GM12864 (cell line): ENCODE measurements at regions not wholly inside any gene's neighbourhood (a gene's known extent, or its start where the extent isn't known, plus 50 kb on each side); places are given as distances from the start of the nearest gene placed in this dataset.

ENCODE experiments used
- DNase-seq: peaks from one replicate; pipeline ENCODE4 v3.0.0-alpha.2; 2011; ENCODE audit warnings: low read depth
- H3K4me3 ChIP-seq: 2 replicates; pipeline ENCODE4 v1.5.1; 2011; ENCODE audit warnings: mild to moderate bottlenecking, low read depth, low read length, control low read depth
- TF ChIP-seq, protein P1 (sequence below): IDR thresholded peaks from 2 replicates; pipeline ENCODE4 v1.5.1; 2011; ENCODE audit warnings: low read depth, mild to moderate bottlenecking, moderate library complexity, low read length, control low read depth, inconsistent platforms; ENCODE audit errors: missing control alignments

DNA sequence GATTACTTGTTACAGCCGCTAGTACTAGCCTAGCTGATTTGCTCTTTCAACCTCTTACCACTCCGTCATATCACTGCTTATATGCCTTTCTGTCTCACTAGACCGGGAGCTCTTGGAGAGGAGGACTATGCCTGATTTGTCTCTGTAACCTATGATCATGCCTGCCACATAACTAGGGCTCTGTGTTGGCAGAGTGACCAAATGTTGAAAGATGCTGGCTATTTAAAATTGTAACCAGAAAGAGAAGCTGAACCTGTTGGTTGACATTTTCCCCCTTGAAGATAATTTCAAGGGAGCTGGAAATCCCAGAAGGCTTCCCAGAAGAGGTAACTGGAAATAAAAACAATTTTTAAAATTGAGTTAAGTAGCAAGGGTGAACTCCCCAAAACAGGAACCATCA, 124.1 kb upstream of the MYCN start:
- TF ChIP-seq, protein P1, sequence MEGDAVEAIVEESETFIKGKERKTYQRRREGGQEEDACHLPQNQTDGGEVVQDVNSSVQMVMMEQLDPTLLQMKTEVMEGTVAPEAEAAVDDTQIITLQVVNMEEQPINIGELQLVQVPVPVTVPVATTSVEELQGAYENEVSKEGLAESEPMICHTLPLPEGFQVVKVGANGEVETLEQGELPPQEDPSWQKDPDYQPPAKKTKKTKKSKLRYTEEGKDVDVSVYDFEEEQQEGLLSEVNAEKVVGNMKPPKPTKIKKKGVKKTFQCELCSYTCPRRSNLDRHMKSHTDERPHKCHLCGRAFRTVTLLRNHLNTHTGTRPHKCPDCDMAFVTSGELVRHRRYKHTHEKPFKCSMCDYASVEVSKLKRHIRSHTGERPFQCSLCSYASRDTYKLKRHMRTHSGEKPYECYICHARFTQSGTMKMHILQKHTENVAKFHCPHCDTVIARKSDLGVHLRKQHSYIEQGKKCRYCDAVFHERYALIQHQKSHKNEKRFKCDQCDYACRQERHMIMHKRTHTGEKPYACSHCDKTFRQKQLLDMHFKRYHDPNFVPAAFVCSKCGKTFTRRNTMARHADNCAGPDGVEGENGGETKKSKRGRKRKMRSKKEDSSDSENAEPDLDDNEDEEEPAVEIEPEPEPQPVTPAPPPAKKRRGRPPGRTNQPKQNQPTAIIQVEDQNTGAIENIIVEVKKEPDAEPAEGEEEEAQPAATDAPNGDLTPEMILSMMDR: no peak

DNA sequence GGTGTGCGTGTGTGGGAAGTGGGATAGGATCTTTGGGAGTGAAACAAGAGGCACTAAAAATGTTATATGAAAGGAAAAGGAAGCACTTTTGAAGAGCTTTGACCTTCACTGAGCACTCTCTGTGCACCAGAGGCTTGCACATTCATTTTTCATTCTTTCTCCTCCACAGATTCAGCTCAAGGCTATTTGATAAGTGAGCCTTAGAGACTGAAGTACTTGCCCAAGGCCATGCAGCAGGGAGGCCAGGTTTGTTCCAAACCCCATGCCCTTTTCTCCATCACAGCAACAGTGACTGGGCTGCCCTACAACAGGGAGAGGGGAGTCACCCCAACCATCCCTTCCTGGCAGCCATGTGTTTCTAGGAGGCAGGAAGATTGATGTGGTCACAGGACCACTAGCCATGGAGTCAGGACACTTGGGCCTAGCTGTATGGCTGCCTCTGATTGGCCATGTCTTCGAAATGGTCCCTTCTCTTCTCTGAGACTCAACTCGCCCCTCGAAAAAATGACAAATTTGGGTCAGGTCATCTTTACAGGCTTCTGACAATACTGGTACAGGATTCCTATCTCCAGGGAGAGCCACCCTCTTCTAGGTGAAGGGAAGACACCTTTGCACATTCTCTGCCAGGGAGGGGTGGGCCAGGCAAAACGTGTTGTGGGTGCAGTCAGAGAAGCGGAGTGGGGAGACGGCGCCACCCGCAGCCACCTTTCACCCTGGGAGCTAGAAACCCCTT, 123.5 kb upstream of the MYCN start:
- H3K4me3 ChIP-seq: no peak overlapping the region
- DNase-seq: no peak
- TF ChIP-seq, protein P1: no peak

More for the DNA sequence above, 124.1 kb upstream of the MYCN start:
- no peak overlapping the region for H3K4me3 ChIP-seq
- no peak for DNase-seq

DNA sequence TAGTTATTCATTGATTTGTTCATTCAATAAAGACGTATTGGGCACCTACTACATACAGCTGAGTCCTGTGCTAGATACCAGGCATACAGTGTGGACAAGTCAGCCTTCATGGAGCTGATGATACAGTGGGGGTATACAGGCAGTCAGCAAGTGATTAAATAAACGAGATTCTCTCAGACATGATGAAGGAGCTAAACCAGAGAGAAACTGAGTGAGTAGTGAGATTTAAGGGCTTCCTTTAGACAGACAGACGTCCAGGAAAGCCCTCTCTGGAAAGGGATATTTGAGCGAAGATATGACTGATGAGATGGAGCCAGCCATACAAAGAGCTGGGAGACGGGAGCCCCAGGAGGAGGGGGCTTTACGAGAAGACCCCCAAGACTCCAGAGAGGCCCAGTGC, 122.6 kb upstream of the MYCN start:
- no peak overlapping the region for H3K4me3 ChIP-seq
- no peak for DNase-seq
- TF ChIP-seq, protein P1: no peak

DNA sequence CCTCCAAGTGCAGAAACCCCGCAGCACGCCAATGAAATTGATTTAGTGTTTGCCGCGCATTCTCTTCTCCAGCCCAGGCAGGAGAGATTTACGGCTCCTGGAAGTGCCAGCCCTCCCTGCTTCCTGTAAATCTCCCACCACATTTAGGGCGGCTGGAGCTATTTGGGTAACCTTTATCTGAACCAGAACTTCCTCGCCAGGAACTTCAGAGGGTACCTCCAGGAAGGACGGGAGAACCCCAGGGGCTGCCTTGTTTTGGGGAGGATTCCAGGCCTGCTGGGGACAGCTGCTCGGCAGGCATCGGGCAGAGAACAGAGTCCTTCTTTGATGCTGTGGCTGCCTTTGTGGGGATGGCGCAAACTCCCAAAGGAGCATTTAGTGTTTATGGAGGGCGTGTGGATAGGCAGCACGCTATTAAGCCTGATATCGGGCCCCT, 122.0 kb upstream of the MYCN start:
- no peak for DNase-seq
- H3K4me3 ChIP-seq: no peak overlapping the region
- TF ChIP-seq, protein P1: no peak

DNA sequence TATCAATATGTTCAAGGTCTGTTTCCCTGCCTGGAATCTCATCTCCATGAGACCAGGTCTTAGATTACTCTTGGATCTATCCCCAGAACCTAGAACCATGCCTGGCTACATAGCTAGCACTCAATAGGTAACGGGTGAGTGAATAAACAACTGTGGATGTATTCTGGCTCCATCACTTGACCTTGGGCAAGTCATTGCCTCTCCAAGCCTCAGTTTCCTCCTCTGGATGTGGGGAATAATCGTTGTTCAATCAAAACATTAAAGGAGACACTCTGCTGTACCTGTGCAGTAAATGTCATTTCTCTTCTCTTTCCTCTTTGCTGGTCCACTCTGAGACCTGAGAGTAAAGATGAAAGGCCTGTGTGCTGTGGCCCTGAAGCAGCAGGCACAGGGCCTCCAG, 121.5 kb upstream of the MYCN start:
- H3K4me3 ChIP-seq: no peak overlapping the region
- DNase-seq: no peak
- TF ChIP-seq, protein P1: no peak

DNA sequence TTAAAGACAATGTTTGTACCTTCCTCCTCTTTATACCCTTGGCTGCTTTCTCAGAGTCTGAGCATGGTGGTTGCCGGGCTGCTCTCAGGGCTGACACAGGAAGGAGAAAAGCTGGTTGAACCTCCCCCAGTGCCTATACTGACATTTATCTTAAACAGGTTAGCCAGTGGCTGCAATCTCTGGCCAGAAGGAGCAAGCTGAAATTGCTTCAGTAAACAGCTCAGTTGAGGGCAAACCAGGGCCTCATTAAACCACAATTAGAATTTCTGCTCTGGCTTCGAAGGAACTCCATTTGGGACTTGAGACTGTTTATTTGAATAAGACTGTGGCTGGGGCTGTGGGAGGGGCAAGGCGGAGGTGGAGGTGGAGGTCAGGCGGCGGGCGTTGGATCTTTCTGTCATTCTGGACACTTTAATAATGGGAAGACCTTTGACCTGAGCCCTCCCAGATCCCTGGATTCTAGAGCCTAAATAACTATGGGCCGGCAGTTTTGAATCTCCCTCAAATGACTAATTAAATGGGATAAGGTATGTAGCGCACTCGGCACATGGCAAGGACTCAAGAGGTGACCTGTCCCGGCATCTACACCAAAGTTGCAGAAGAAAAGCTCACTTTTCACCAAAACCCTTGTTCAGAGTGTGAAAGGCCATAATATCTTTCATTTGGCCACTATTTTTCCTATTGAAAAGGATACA, 120.6 kb upstream of the MYCN start:
- H3K4me3 ChIP-seq: no peak overlapping the region
- no peak for DNase-seq
- TF ChIP-seq, protein P1: no peak

DNA sequence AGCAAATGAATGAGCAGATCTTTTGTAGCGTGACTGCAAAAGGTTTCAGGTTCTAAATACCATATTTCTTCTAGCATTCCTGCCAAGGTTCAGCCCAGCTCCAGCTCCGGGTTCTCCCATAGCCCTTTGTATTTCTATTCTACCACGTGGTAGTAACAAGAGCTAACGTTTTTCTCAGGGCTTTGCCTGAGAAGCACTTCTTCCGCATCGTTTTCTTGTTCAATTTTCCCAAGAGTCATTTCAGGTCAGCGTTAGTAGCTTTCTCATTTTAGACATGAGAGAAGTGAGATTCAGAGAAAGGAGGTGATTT, 120.1 kb upstream of the MYCN start:
- no peak overlapping the region for H3K4me3 ChIP-seq
- TF ChIP-seq, protein P1: no peak
- no peak for DNase-seq
